ENCODE measurements at regions not wholly inside any gene's neighbourhood (a gene's known extent, or its start where the extent isn't known, plus 50 kb on each side); places are given as distances from the start of the nearest gene placed in this dataset.

GRCh38 chr20:20887593-20888265 lies 175.3 kb upstream of the RALGAPA2 start:
- DNase-seq (ENCODE audit: low read depth): no peak

GRCh38 chr20:20881808-20882207 lies 169.4 kb upstream of the RALGAPA2 start:
- DNase-seq (ENCODE audit: low read depth): no peak

GRCh38 chr20:20877079-20877478 lies 164.6 kb upstream of the RALGAPA2 start:
- DNase-seq (ENCODE audit: low read depth): no peak

GRCh38 chr20:20875716-20876115 lies 163.3 kb upstream of the RALGAPA2 start:
- DNase-seq (ENCODE audit: low read depth): no peak

- DNase-seq (ENCODE audit: low read depth): peak; percentile 29
These were observed 160.0 kb upstream of the RALGAPA2 start for GRCh38 chr20:20872428-20872827.

- peak; percentile 19 for DNase-seq (ENCODE audit: low read depth)
These were observed 156.8 kb upstream of the RALGAPA2 start for GRCh38 chr20:20869161-20869775.

GRCh38 chr20:20864351-20865096 lies 152.1 kb upstream of the RALGAPA2 start:
- DNase-seq (ENCODE audit: low read depth): peak; percentile 45

- DNase-seq (ENCODE audit: low read depth): peak; percentile 87
These were observed 147.8 kb upstream of the RALGAPA2 start for GRCh38 chr20:20860078-20860806.

GRCh38 chr20:20859510-20859909 lies 147.1 kb upstream of the RALGAPA2 start:
- DNase-seq (ENCODE audit: low read depth): no peak

GRCh38 chr20:20856956-20857355 lies 144.5 kb upstream of the RALGAPA2 start:
- no peak for DNase-seq (ENCODE audit: low read depth)

GRCh38 chr20:20856306-20856705 lies 143.9 kb upstream of the RALGAPA2 start:
- peak; percentile 30 for DNase-seq (ENCODE audit: low read depth)

- no peak for DNase-seq (ENCODE audit: low read depth)
These were observed 138.9 kb upstream of the RALGAPA2 start for GRCh38 chr20:20851385-20851784.

- no peak for DNase-seq (ENCODE audit: low read depth)
These were observed 138.0 kb upstream of the RALGAPA2 start for GRCh38 chr20:20850407-20850806.

- DNase-seq (ENCODE audit: low read depth): no peak
These were observed 136.7 kb upstream of the RALGAPA2 start for GRCh38 chr20:20849161-20849560.

- DNase-seq (ENCODE audit: low read depth): no peak
These were observed 135.4 kb upstream of the RALGAPA2 start for GRCh38 chr20:20847814-20848213.

GRCh38 chr20:20843982-20844381 lies 131.5 kb upstream of the RALGAPA2 start:
- peak; percentile 80 for DNase-seq (ENCODE audit: low read depth)

GRCh38 chr20:20839771-20840170 lies 127.3 kb upstream of the RALGAPA2 start:
- no peak for DNase-seq (ENCODE audit: low read depth)

GRCh38 chr20:20837574-20838021 lies 125.2 kb upstream of the RALGAPA2 start:
- peak; percentile 54 for DNase-seq (ENCODE audit: low read depth)

- DNase-seq (ENCODE audit: low read depth): no peak
These were observed 124.4 kb upstream of the RALGAPA2 start for GRCh38 chr20:20836836-20837235.

GRCh38 chr20:20835897-20836296 lies 123.5 kb upstream of the RALGAPA2 start:
- peak; percentile 46 for DNase-seq (ENCODE audit: low read depth)

GRCh38 chr20:20834008-20834407 lies 121.6 kb upstream of the RALGAPA2 start:
- DNase-seq (ENCODE audit: low read depth): no peak

- DNase-seq (ENCODE audit: low read depth): no peak
These were observed 120.3 kb upstream of the RALGAPA2 start for GRCh38 chr20:20832715-20833114.
